ENCODE measurements at regions not wholly inside any gene's neighbourhood (a gene's known extent, or its start where the extent isn't known, plus 50 kb on each side); places are given as distances from the start of the nearest gene placed in this dataset.

GRCh38 chr5:123907349-123907748 is 395.4 kb downstream of the CSNK1G3 start:
- DNase-seq = no peak

DNA sequence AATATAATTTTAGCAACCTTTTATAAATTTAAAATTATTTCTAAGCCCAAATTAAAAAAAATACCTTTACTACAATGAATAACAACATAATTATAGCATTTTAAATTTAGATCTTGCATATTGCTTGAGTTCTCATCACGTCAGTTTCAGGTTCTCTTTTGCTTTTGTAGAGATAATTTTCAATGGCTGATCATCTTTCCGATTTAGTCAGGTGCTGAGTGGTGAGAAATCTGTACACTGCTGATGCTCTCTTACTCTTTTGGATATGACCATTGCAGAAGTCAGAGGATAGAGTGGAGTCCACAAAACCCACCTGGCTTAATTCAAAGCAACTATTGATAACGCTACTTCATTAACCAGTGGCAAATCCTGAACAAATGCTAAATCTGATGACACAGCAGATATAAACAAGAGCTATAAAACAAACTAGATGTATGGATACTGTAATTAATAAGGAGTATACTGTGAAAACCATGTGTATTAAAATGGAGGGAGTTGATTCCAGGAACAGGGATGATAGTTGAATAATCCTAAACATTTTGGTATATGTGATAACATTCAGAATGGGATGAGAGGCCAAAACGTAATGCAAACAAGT is 394.8 kb downstream of the CSNK1G3 start:
- no peak for DNase-seq

DNA sequence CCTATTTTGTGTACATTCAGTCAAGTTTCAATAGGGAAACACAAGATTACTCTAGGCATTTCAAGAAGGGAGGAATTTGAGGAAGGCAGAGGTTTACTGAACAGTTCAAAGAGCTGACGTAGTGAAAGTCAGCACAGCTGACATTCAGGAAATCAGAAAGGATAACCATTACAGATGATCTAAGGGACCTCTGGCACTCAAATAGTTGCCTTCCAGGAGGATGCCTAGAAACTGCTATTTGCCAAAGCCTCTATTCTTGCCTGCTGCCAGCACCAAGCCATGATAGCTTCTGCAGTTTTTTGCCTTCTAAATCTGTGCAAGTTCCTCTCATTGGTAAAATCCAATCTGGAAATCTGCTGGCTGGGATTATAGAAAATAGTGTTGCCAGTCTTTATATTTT is 373.1 kb downstream of the CSNK1G3 start:
- DNase-seq = no peak

DNA sequence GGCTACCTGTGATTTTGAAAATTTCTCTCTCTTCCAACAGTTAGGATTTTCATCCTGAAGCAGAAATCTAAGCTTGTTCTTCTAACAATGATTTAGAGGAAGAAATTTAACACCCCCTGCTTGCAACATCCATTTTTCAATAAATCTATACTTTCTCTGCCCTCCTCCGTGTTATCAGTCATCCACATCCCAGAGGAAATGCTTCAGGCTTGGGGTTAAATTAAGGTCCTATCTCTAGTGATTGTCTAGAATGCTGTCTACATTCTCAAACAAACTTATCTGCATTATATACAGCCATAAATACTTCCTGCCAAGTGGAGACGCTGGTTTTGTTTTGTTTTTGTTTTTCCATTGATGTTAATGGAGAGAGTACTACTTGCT is 371.0 kb downstream of the CSNK1G3 start:
- peak; percentile 69 for DNase-seq

DNA sequence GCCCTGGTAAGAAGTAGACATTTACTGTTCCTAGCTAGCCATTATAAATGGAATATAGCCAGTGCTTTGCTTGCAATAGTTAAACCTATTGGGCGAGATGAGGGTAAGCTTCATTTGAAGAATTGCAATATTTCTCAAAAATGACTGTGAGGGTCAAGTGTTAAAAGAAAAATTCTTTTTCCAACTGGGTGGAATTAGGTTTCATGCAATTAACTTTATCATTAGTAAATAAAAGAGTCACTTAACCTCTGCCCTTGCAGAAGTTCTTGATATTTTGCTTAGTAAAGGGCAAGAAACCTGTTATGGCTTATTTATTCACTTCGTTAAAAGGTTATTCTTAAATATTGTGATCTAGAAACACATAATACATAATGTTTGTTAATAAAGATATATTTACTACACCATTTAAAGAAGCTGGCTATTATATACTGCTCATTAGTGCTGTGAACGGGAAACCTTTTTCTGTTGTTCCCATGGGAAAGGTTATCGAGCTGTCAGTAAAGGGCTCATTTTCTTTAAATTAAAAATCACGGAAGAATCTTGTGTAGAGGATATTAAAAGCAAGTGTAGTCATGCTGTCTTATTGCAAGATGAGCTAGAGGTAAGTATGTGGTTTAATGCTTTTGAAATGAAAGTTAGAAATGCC is 370.5 kb downstream of the CSNK1G3 start:
- DNase-seq = peak; percentile 28

- DNase-seq = peak; percentile 85
Measured at GRCh38 chr5:123881759-123882244, 369.8 kb downstream of the CSNK1G3 start.

- no peak for DNase-seq
Measured at GRCh38 chr5:123880875-123881274, 368.9 kb downstream of the CSNK1G3 start.

DNA sequence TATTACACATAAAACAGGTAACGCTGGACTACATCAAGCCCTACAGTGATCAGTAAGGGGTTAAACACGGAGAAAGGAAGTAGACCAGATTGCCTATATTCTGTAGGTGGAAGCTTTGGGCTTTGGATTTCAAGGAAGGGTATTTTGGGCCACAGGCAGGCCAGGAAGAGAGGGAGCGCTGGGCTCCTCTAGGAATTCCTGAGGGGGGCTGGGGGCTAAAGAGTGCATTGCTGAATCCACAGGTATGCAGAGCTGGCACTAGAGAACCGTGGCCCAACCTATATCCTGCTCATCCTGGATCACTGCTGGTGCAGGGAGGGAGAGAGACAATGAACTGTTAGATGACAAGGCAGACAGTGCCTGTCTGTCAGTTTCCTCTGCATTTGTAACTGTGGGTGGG is 367.1 kb downstream of the CSNK1G3 start:
- no peak for DNase-seq

- DNase-seq = no peak
Measured at GRCh38 chr5:123876276-123876790, 364.4 kb downstream of the CSNK1G3 start.

DNA sequence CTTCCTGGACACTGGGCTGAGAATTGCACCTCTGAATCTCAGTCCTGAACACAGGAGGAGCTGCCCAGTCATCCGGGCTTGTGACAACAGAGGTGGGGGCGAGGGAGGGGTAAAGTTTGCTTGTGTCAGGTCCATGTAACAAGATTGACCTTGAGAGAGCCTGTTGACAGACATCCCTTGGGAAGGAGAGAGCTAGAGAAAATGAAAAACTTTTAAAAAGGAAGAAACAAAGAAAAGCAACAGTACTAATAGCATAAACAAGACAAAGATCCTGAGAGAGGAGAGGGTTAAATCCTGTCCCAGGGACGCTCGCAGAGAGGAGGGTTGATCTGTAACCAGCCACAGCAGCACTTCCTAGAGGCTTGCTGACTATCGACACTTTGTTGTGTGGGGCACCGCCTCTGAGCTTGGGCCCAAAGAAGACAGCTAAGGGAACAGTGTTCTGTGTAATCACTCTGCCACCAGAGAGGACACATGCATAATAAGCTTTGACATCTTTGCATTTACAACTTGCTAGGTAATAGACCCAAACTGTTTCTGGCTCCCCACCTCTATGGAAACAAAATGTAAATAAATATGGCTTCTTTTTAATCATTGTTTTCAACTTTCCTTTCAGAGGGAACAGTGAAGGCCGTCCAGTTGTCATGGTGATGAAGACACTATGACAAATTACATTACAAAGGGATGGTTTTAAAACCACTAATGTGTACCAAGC is 363.7 kb downstream of the CSNK1G3 start:
- peak; percentile 11 for DNase-seq

GRCh38 chr5:123874600-123875201 is 362.7 kb downstream of the CSNK1G3 start:
- peak; percentile 31 for DNase-seq

DNA sequence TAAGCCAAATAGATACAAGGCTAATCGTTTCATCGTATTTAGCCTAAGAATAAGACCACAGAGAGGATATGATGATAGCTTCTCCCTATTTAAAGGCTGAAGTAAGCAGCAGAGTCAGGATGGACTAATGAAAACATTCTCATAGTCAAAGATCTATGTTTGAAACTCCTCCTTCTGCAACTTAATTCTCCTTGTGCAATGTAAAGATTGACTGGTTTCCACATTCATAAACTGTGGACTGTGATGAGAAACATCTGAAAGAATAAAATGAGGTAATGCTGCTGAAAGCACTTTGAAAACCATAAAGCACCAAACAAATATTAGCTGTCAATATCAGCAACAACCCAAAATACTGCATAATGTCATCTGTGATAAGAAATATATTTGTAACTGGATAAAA is 361.9 kb downstream of the CSNK1G3 start:
- DNase-seq = no peak

- DNase-seq = no peak
Measured at GRCh38 chr5:123871373-123871772, 359.4 kb downstream of the CSNK1G3 start.

- no peak for DNase-seq
Measured at GRCh38 chr5:123868881-123869280, 356.9 kb downstream of the CSNK1G3 start.

DNA sequence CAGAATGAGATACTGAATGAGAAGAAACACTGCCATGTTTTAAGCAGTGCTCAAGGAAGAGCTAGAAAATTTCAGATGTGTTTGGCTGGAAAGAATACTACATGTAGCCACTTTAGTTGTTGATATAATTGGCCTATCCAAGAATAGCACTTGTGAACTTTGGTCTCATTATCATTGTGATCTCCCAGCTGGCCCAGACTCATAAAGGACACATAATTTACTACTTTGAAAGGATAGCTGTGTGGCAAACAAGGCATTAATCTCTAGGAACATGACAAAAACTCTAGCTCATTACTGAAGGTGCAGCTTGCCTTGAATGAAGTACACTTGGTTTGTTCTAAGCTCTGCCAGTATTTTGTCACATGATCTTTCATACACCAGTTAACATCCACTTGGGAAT is 356.3 kb downstream of the CSNK1G3 start:
- DNase-seq = no peak

- no peak for DNase-seq
Measured at GRCh38 chr5:123865641-123866040, 353.7 kb downstream of the CSNK1G3 start.

DNA sequence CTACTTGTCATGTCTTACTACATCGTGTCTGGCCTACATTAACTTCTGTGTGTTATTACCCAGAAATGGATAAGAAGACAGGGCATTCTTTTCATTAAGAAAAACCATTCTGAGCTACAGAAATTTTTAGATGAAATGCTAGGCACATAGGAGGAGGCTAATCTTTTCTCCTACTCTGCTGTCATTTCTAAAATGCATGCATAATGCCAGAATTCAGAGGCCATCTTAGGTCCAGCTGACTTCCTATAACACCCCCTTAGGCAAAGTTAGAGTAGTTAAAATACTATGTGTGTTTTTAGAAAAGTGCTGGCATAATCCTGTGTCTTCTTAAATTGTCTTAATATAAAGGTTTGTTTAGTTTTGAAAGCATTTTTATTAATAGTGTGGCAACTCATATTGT is 352.6 kb downstream of the CSNK1G3 start:
- no peak for DNase-seq

DNA sequence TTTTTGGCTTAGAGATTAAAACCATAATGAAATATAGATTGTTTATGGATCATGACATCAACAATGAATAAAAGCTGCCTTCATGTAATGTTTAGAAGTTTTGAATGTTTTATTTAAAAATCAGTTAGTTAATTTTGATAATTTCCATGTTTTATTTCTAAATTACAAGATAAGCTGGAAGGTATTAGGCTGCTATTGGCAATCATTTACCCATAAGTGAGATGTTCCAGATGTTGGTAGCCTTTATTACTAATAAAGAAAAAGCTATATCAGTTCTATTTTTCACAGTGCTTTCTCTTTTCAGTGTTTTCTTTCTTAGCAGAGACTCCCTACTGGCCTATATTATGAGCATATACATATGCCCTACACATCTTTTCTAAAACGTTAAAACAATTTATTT is 347.0 kb downstream of the CSNK1G3 start:
- DNase-seq = no peak

GRCh38 chr5:123856766-123857165 is 344.8 kb downstream of the CSNK1G3 start:
- no peak for DNase-seq

DNA sequence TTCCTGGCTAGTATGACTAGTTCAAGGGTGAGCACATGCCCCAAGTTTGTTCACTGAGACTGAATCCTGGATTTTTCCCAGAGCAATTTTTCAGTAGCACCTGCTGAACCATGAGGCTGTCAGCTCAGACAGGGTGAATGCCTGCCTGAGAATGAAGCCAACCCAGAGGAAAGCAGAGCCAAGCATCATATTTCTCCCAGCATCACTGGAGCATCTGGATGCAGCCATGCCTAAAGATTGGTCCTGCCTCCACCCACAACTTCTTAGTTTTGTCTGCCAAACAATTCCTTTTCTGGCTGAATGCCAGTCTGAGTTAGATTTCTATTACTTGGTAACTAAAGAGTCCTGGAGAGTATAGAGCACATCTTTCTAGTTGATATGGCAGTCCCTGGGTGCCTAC is 343.6 kb downstream of the CSNK1G3 start:
- no peak for DNase-seq

DNA sequence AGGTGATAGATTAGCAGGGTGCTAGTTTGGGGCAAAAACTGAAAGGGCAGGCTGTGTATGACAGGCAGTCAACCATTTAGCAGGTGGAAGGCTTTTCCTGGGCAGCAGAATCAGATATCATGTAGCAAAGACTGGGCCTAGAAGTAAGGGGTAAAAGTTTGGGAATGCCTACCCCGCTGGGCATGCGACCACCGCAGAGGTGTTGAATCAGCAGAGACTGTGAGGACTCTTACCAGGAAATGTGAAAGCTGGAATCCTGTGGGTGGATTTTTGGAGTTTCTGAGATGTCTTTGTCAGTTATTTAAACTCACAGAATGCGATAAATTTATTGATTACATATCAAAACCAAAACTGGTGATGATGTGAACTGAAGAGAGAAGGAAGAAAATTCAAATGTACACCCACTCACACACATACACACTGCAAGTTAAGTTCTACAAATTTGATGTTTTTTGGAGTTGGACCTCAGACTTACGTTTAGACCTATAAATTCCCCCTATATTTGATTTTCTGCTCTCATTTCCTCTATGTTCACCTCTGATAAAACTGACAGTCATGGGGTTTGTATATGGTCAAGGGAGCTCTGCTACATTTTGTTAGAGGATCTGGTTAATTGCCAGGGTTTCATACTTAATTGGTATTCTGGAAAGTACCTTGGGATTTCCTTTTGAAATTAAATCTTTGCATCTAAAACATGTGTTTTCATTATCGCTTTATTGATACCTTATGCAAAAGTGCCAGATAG is 333.6 kb downstream of the CSNK1G3 start:
- no peak for DNase-seq

GRCh38 chr5:123844873-123845272 is 332.9 kb downstream of the CSNK1G3 start:
- no peak for DNase-seq

- no peak for DNase-seq
Measured at GRCh38 chr5:123835421-123835820, 323.4 kb downstream of the CSNK1G3 start.

All from dermis blood vessel endothelial cell (primary cell).